ENCODE measurements at regions not wholly inside any gene's neighbourhood (a gene's known extent, or its start where the extent isn't known, plus 50 kb on each side); places are given as distances from the start of the nearest gene placed in this dataset.

DNA sequence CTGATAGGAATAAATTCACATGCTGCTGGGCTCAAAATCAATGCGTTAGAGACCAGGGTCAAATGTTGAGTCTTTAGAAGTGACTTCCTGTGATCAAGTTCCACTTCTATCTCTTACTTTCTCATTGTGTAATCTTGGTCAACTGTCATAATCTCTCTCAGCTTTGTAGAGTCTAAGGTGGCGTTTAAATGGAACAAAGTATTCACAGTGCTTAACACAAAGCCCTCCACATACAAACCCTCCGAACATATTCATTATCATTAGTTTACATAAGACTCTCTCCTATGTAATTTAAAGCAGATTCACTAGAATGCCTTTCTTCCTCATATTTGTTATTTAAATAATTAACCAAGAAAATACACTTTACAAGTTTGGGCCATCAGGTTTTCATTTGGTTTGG, 1044.1 kb downstream of the EFNB2 start:
- DNase-seq: no peak

DNA sequence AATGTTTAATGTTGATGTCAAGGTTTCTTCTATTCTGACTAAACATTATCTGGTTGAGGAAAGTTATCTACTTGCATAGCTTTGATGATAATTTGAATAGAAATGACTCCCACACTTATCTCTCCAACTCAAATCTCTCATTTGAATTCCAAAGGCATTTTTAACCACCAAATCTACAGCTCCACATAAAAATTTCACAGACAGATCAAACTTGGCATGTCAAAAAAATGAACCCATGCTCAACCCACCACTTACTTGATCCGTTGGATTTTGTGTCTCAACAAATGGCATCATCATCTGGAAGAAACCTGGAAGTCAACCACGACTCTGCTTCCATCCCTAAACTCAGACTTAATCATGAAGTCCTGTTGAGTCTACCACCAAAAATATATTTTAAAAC, 1050.4 kb downstream of the EFNB2 start:
- DNase-seq: no peak

DNA sequence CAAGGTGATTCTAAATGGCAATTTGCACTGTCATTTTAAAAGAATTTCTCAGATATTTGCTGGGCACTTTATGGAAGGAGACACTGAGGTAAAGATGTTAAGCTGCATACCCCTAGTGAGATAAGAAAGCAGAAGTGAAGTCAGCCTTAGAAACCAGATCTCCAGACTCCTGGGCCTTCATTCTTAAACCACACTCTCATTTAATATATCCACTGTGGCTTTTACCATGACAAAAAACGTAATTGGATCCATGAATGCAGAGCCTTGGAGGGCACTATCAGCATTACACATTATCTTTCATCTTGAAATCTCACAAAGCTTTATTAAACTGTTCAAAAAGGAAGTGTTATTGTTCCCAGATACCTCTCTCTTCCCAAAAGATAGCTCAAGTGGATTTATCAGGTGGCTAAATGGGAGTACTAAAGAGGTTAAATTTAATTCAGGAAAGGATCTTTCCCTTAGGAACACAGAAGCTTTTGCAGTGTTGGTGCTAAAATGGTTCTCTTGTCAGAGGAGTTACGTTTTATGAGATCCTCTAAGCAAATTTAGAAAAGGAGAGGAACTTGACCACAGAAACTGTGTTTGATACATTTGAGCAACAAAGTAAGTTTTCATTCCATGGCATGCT, 1060.4 kb downstream of the EFNB2 start:
- DNase-seq: no peak

DNA sequence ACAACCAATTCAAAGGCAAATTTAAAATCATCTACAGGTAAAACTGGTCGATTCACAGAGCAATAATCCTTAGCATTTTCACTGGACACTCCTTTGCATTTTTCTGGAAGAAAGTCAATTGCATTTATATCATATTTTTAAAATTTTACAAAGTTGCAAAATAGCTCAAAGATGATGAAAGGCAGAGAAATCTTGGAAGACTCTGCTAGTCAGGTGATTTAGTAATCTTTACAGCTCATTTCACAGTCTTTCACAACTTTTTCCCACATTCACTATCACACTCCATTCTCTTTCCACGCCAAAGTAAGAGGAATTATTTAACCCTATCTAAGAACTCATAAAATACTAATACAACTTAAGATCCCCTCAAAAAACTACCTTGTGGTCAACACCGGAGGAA, 1063.8 kb downstream of the EFNB2 start:
- no peak for DNase-seq

DNA sequence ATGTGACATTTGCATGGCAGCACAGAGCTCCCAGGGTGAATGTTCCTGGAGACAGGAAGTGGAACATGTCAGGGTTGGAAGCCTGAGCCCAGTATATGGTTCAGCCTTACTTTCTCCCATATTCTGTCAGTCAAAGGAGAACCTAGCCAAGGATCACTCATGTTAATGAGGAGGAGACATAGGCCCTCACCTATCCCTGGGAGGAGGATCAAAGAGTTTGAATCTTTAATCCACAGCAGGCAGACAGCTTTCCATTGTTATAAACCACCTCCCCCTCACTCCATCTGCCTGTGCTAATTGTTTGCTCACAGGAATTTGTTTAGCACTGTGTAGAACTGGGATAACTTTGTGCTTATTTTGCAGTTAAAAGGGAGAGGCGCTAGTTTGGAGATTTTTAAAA, 1069.1 kb downstream of the EFNB2 start:
- no peak for DNase-seq

DNA sequence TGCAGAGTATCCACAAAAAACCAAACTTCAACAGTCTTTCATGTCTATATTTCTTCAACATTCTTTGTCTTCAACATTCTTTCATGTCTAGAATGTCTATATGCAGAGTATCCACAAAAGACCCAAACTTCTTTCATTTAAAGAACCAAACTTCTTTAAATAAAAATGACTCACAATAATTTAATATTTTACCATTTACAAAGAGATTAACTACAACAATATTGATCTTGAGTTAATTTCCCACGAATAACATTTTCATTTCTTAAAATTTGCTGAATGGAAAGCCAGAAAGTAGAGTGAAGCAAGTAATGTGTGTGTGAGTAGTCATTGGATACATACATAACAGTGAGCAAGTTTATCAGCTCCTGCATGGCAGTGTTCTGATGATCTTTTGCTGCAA, 1069.7 kb downstream of the EFNB2 start, which contains the start of gene DAOA:
DAOA (plus strand) TSS at position 301 of the 400 bp plus-strand sequence.
- DNase-seq: no peak

DNA sequence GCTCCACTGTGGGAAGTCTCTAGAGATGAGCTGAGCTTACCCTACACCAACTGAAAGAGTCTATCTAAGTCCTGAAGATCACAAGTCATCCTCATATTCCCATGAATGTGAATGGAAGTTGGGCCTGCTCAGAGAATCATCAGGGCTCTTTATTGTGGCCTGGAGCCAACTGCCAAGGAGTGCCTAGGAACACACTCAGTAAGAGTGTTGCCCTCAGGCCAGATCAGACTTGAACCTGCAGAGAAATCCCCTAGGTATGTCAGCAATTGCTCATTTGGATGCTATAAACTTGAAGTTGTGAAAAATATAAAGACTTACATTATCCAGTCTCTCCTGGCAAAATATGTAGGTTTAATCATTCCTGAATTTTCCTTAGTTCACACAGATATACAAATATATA, 1070.2 kb downstream of the EFNB2 start:
- no peak for DNase-seq

DNA sequence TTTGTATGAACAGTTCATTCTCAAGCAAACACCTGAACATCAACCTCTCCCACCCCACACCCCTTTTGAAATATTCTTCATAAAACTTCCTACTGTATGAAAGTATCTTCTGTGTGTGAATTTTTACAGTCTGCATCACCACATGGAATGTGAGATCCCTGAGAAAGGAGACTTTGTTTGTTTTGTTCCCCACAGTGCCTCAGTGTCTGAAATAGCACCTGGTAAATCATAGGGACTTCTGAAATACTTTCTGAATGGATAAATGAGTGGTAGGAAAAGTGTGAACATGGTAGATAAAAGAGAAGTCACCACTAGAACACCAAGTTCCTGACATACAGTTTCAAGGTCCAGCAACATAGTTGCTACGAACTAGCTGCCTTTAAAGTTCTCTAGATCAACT, 1071.2 kb downstream of the EFNB2 start:
- DNase-seq: no peak

DNA sequence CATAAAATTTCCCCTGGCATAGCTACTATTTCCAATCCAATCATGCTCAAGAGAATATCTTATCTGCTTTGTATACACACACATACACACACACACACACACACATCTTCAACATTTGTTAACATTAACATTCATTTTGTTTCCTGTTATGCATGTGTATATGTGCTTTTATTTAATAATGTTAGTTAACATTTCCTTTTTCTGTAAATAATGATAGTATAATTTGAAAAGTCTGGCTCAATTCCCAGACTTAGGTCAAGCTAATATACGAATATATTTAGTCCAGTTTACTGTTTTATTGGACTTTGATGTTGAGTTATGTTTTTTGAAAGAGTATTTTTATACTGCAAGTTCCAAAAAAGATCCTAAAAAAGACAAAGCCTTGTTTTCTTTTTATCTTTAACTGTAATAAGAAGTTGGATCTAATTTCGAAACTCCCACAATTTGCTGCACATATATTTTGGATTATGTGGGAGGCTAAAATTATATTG, 1072.4 kb downstream of the EFNB2 start:
- no peak for DNase-seq

DNA sequence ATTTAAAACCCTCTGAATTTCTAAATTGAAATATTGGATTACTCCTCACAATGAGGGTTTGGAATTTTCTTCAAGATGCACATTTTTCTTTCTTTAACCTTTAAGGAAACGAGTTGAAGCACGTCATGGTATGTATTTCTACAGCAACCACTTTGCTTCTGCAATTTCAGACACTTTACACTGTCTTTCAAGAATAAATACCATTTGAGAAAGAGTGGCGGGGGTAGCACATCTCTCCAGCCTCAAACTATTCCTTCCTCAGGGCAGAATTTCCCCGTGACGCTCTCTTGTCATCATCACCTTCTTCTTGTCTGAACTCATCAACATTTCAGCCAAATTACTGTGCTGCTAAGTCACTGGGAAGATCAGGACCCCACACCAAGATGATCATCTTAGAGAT, 1073.4 kb downstream of the EFNB2 start:
- no peak for DNase-seq

DNA sequence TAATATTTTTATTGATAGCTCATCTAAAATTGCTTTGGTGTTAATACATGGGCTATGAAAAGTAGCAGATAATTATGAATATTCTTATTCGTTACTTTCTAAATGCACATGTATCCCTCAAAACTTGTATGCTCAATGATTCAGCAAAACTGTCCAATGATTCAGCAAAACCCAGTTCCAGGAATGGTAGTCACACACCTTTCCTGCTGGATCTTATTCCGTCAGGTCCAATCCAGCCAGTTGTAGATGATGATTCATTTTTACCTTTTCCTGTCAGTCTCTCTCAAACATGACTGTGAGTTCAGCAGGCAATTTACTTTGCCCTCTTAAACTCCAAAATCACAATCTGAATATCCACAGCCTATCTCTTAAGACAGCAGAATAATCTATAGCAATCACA, 1082.6 kb downstream of the EFNB2 start:
- DNase-seq: no peak

DNA sequence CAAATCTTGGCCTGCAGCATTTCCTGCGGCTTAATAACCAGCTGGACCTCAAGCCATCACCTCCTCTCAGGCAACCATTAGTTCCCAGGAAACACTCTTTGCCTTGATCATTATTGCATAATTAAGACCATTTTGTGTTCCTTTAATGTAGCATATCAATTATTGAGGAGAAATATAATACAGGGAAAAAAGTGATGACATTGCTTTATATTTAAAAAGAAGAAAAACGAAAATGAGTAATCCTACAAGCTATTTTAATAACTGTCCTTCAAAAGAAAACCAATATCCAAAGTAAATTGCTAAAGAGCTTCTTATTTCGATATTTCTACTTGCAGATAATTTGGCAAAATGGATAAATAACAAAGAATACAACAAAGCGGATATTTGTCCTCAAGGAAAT, 1084.7 kb downstream of the EFNB2 start:
- DNase-seq: no peak

DNA sequence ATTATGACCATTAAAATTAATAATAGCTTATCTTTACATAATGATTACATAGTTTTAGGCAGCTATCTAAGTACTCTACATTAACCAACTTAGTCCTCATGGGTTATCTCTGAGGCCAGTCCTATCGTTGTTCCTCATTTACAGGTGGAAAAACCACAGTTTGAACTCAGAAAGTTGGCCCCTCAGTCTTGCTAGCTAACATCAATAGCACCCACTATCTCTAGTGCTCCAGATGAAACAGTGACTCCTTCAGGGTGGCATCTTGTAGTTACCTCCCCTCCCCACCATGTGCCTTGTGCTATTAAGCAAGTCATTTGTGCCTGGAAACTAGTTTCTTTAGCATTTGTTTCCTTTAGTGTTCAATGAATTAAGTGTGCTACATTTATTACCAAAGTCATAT, 1086.7 kb downstream of the EFNB2 start:
- no peak for DNase-seq

DNA sequence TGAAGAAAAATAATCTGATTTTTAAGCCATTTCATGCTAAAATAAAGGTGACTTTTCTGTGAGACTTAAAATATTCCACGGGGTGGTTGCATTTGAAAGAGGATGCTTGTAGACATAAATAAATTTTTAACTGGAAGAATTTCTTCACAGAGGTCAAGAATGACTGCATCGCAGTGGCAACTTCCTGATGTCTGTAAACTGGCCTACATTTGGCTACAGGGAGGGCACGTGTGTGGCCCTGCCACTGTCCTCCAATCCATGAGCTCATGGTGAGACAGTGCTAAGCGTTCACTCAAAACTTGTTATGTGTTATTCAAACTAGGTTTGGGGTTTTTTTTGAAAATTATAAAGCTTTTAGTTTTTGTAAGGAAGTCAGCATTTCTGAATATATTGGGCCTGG, 1089.3 kb downstream of the EFNB2 start:
- DNase-seq: no peak

DNA sequence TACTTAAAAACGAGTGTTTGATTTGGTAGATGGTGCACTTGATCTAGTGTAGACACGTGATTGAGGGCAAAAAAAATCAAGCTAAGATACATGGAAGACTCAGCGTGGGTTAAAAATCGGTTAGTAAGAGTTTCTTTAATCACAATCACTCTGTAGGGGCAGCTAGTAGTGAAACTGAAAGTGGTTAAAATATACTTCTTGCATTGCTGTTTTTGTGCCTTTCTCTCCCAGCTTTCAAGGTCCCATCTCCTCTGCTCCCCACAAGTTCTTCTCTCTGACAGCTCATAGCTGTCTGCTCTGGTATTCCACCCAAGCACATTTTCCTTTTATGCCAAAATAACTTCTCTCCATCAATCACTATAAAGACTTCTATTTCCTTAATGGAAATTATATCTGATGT, 1089.7 kb downstream of the EFNB2 start:
- DNase-seq: no peak

DNA sequence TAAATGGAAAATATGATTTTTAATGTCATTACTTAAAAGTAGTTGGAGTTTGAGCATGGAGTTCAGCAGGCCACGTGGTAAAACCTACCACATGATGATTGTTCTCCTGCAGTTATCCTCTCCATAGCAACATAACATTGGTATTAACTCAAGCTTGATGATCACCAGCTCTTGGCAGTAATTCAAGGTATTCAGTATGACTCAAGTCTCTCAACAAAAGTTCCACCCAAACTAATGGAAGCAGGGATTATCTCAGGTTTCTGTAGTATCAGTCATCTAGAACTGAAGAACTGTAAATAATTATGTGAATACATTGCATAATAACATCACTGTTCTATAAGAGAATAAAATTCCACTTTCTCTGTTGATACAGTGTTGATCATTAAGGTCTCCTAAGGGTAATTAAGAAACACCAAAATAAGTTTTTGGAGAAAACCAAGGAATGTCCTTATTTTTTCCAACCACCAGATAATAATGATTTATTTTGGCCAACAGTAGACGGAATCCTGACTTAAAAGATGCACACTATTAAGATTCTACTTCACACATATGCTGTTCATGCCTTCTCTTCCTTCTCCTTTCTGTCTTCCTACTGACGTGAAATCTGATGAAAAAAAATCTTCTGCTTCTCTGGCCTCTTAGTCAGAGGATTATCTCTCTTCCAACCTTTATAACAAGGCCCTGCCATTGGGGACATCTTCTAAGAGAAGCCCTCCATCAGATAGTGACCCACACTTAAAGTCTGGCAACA, 1092.3 kb downstream of the EFNB2 start:
- DNase-seq: no peak

DNA sequence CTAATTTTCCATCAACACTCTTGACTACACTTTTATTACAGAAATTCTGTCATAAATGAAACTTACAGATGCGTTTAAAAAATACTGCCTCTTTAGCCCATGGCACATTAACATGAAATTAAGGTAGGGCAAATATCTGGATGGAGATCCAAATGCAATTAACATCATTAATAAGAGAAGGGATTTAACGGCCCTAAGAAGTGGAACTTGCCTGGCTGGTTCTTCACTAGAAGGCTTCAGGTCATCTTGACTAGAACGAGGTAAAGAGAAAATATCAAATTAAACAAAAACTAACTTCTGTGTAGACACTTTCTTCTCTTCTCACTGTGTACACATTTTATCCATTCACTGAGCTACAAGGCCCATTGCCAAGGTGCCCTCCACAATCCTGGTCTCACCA, 1093.4 kb downstream of the EFNB2 start:
- no peak for DNase-seq

DNA sequence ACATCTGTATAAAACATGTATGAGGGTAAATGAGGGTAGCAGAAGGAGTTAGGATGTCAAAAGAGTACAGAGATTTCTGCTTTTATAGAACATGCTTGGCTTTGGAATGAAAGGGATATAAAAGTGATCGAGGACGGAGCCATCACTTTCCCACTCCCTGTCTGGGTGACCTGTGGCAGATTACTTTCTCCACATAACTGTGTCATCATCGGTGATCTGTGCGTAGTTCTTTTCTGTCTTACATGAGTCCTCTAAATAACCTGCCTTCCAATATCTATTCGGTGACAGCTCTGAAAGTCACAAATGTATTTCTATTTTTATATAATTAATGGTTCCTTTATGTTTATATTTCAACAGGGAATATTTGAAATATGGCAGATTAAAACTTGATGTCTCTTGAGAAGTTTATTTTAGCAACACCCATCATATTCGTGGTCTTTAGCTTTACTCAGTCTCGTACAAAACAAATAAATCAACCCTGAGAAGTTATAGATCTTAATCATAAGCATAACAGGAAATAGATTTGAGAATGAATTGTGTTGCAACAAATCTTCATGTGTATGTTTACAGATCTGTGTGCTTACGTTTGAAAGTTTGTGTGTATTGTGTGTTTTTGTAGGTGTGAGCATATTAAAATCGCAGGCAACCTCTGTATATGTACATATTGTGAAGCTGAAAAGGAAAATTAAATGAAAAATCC, 1094.3 kb downstream of the EFNB2 start:
- no peak for DNase-seq

DNA sequence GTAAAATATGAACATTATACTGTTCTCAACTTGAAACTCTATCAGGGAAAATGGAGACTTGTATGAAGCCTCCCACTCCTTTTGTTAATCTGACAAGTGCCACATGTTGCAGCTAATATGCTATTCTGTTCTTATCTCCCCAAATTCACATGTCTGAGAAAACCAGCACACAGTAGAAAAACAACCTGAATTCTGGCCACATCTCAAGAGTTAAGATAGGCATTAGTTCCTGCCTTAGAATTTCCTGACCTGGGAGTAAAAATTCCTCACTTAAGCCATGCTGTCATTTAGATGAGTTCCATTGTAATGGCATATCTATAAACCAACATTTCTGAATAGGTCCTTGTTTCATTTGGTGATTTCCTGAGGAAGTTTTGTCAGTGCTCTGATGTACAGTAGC, 1098.5 kb downstream of the EFNB2 start:
- DNase-seq: no peak

DNA sequence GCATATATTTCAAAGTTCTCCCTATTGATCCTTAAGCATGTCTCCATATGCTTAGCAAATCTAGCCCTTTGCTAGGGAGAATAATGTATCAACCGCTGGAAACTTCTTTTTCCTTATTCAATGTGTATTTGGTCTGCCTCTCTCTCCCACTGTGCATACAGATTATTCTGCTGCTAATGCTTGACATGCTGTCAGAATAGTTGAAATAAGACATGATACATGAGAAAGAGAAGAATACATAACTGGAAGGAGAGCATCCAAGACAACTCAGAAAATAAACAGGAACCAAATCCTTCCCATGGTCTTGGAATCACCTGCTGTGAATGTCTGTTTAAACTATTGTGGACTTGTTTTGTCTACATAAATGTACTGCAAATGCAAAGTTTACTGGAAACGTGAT, 1103.0 kb downstream of the EFNB2 start:
- DNase-seq: no peak

DNA sequence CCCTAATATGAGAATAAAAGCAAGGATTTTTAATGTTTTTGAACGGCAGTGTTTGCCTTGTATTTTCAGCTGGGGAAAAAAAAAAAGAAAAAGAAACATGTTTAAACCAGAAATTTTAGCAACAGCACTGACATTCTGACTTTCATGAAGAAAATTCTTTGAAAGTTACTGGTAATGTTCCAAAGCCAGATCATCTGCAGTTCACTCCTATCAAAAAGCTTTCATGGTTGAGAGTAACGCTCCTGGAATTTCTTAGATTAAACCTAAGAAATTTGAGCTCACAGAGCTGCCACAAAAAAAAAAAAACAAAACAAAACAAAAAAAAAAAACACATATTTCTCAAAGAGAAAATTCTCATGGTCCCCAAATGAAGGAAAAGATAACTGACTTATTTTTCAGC, 1106.7 kb downstream of the EFNB2 start:
- DNase-seq: no peak

DNA sequence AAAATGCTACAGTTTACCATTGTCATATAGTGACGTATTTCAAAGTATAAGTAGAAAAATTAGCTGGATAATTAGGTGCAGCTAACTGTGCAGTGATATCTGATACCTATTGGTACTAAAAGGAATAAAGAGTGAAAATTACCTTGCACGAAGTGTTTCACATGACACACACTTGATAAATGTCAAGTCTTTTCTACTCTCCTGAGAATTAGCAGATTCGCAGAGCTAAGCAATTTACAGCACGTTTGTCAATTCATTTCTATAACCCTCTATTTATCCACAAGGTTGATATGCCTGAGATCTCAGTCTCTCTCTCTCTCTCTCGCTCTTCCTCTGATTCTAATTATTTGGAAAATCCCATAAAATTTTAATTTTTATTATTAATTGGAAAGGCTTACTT, 1109.0 kb downstream of the EFNB2 start:
- DNase-seq: no peak

DNA sequence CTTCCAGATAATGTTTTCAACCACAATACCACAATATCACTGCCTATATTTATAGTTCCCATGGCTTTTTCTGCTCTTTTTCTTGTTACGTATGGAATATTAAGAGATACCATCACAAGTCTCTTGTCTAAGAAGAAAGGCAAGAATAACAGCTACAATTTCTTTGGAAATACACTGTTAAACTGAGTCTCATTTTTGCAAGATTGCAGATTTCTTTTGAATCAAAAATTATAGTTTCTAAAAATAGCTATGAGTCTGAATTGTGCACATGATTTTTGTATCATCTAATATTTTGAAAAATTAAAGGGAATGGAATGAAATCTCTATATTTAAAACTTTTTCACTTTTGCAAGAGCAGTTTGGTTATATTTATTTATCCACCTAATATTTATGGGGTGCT, 1120.8 kb downstream of the EFNB2 start:
- no peak for DNase-seq

DNA sequence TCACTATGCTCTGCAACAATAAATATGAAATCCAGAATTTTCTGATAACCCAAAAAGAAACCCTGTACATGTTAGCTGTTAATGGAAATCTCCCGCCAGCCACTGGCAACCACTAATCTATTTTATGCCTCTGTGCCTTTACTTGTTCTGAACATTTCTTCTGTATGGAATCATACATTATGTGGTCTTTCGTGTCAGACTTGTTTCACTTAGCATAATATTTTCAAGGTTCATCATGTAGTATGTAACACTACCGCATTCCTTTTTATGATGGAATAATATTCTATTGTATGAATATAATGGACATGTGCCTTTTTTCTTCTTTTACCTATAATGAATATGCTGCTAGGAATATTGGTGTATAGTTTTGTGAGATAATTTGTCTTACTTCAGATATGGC, 1123.3 kb downstream of the EFNB2 start:
- no peak for DNase-seq
